ENCODE measurements at regions not wholly inside any gene's neighbourhood (a gene's known extent, or its start where the extent isn't known, plus 50 kb on each side); places are given as distances from the start of the nearest gene placed in this dataset.

- DNase-seq (ENCODE audit: low spot score), result no peak
- intact Hi-C loops (cut with DNase I), result no loop called here
Measured at GRCh38 chr20:60365064-60365666, 406.9 kb downstream of the CDH26 start.

GRCh38 chr20:60365882-60366281, 407.7 kb downstream of the CDH26 start:
- DNase-seq (ENCODE audit: low spot score), result no peak
- intact Hi-C loops (cut with DNase I), result no loop called here

DNA sequence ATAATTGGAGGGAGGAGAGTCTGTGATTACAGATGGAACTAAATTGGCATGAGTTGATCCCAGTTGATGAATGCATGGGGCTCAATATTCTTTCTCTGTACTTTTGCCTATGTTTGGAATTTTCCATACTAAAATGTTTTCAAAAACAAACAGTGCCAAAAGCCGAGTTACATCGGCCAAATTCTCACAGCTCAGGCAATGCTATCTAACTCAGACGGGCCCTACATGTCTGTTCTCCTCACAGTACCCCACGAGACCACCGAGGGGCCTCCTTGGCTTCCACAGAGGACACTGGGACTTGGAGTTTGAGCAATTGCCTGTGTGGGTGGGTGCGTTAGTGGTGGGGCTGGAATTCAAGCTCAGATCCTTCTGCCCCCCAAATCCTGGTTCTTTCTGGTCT, 413.2 kb downstream of the CDH26 start:
- intact Hi-C loops (cut with DNase I), result no loop called here
- no peak for DNase-seq (ENCODE audit: low spot score)

- no peak for DNase-seq (ENCODE audit: low spot score)
- intact Hi-C loops (cut with DNase I), result no loop called here
Measured at GRCh38 chr20:60372275-60372674, 414.1 kb downstream of the CDH26 start.

- no peak for DNase-seq (ENCODE audit: low spot score)
- intact Hi-C loops (cut with DNase I), result no loop called here
Measured at GRCh38 chr20:60372822-60373221, 414.6 kb downstream of the CDH26 start.

GRCh38 chr20:60378620-60379019, 420.4 kb downstream of the CDH26 start:
- DNase-seq (ENCODE audit: low spot score), result no peak
- intact Hi-C loops (cut with DNase I), result no loop called here

DNA sequence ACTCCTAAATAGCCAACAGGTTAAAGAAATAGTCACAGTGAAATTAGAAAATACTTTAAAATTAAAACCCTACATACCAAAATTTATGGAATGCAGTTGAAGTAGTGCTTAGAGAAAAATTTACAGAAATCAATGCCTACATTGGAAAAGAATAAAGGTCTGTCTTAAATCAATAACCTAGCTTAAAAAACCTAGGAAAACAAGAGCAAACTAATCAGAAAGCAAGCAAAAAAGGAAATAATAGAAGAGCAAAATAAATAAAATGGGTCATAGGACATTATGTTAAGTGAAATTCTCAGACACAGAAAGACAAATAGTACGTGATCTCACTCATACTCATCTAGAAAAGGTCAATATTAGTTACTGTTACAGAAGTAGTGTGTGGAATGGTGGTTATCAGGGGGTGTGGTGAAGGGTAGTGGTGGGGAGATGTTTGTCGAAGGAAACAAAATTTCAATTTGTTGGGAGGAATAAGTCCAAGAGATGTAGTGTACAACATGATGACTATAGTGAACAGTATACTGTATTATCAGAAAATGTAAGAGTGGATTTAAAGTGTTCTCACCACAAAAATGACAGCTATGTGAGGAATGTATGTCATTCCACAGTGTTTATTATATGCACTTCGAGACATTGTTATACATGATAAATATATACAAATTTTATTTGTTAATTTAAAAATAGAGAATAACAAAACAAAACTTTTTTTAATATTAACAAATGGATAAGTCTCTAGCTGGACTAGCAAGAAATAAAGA, 423.6 kb downstream of the CDH26 start:
- intact Hi-C loops (cut with DNase I), result no loop called here

DNA sequence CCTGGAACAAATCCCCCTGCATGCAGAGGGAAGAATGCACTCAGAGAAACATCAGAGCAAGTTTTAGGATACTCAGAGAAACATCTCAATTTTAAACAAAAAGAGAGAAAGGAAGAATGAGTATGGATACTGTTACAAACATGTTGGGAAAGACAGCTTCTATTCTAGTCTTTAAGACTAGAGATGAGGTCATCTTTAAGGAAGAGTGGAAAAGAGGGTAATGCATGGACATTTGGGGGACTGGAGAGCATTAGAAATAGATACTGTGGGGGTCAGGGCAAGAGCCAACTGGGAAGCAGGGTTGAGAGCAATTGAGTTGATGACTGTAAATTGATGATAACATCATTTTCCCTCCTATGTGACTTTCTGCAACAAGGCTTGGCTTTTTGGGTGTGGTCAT, 431.2 kb downstream of the CDH26 start:
- intact Hi-C loops (cut with DNase I), result no loop called here
- DNase-seq (ENCODE audit: low spot score), result no peak

More for the DNA sequence above, 423.6 kb downstream of the CDH26 start:
- DNase-seq (ENCODE audit: low spot score), result no peak

DNA sequence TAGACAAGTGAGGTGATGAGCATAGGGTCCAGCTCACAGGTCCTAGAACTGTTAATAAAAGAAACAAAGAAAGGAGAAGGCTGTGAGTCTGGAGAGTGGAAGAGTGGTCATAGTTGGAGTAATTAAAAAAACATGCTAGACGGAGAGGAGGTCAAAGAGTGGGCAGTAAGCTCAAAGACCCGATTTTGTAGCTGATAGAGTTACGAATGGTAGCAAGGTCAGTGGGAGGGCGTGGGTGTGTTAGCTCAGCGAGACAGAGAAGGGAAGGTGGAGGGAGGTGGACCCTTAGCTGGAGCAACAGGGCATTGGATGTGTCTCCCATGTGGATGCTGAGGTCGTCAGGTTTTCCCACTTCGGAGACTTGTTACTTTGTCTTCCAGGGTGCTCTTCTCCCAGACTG, 431.7 kb downstream of the CDH26 start:
- intact Hi-C loops (cut with DNase I), result no loop called here
- DNase-seq (ENCODE audit: low spot score), result no peak

GRCh38 chr20:60395991-60396390, 437.8 kb downstream of the CDH26 start:
- intact Hi-C loops (cut with DNase I), result no loop called here
- DNase-seq (ENCODE audit: low spot score), result no peak

GRCh38 chr20:60400567-60400966, 442.3 kb downstream of the CDH26 start:
- intact Hi-C loops (cut with DNase I), result no loop called here
- no peak for DNase-seq (ENCODE audit: low spot score)

DNA sequence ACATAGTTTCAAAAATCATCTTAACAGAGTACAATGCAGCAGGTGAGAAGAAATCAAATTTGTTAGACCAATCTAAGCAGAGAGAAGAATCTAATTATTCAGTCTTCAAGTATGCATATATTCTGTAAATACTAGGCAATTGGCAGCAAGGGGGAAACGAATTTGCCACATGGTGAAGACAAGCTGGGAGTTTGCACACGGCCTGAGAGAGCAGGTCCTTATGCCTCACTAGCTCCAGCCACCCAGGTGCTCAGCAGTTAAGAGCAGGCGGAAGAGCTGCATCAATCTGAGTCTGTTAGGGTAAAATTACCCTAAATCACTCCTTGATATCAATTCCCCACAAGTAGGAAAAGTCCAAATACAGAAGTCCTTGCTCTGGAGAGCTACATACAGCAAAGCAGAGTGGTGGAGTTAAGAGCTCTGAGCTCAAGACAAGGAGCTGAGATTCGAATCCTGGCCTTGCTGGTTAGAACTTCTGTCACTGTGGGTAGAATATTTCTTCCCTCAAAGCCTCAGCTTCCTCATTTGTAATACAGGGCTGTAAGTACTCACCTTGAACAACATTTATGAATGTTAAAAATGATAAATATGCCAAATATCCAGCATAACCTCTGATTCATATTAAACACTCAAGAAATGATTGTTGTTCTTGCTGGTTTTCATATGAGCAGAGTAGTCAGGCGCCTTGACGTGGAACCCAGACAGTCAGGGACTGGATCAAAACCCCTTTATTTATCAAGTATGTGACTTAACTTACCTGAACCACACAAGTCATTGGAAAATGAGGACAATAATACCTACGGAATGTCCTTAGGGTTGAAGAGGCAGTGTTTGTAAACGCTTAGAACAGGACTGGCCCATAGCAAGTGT, 444.2 kb downstream of the CDH26 start:
- intact Hi-C loops (cut with DNase I), result no loop called here
- no peak for DNase-seq (ENCODE audit: low spot score)

- intact Hi-C loops (cut with DNase I), result no loop called here
- DNase-seq (ENCODE audit: low spot score), result no peak
Measured at GRCh38 chr20:60403105-60403741, 445.0 kb downstream of the CDH26 start.

GRCh38 chr20:60407011-60407771, 449.0 kb downstream of the CDH26 start:
- no peak for DNase-seq (ENCODE audit: low spot score)

DNA sequence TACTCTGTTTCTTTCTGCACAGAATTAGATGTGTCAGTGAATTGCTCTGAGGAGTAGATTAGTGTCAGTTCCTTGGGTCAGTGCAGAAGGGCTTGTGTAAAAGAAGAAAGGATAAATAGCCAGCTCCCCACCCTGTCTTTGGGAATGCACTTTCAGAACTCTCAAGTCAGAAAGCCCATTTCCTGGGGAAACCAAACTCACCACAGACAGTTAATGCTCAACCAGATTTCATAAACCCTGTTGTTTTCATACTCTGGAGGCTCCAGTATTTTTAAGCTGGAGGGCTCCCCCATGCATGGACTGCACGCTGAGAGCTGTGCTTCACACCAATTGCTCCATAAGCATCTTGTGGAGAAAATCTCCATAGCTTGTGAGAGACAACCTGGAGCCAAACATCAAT, 449.7 kb downstream of the CDH26 start:
- DNase-seq (ENCODE audit: low spot score), result no peak
- intact Hi-C loops (cut with DNase I), result no loop called here

More at GRCh38 chr20:60407011-60407771, 449.0 kb downstream of the CDH26 start:
- intact Hi-C loops (cut with DNase I), result no loop called here

- no peak for DNase-seq (ENCODE audit: low spot score)
- intact Hi-C loops (cut with DNase I), result no loop called here
Measured at GRCh38 chr20:60408435-60408834, 450.2 kb downstream of the CDH26 start.

- intact Hi-C loops (cut with DNase I), result no loop called here
- no peak for DNase-seq (ENCODE audit: low spot score)
Measured at GRCh38 chr20:60410618-60411264, 452.5 kb downstream of the CDH26 start.

DNA sequence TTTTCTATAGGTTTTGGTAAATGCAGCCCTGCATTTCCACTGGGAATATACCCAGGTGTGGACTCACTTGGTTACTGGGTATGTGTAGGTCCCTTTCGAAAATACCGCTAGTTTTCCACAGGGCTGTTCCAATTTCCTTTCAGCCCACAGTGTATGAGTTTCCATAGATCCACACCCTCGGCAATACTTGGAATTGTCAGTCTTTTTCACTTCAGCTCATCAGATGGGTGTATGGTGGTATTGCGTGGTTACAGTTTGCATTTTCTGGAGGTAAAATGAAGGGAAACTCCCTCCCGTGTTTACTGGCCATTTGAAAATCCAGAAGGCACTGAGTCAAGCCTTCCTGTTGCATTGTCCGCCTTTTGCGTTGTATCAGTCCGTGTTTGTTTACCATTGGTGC, 453.6 kb downstream of the CDH26 start:
- no peak for DNase-seq (ENCODE audit: low spot score)

More for the DNA sequence above, 453.6 kb downstream of the CDH26 start:
- intact Hi-C loops (cut with DNase I), result no loop called here

Measured in posterior vena cava (tissue), 2 donors.